Breast epithelium (tissue), 4 donors: ENCODE measurements at regions not wholly inside any gene's neighbourhood (a gene's known extent, or its start where the extent isn't known, plus 50 kb on each side); places are given as distances from the start of the nearest gene placed in this dataset.

Experiments
- DNase-seq, 2 donors: peaks; one replicate each; pipeline ENCODE4 v3.0.0-alpha.2; 2019; ENCODE audit warnings: low spot score in 2 of 2
- H3K27ac ChIP-seq, 2 donors: fragments of 200-600 bp; sonication (generic) in 1 of 2; one replicate each; pipeline ENCODE4 v1.5.1; 2016 to 2019; ENCODE audit warnings: mild to moderate bottlenecking in 1 of 2
- H3K27me3 ChIP-seq, 2 donors: fragments of 200-600 bp; sonication (generic) in 1 of 2; one replicate each; pipeline versions ENCODE4 v1.5.1 to v1.6.0; 2017 to 2019; ENCODE audit warnings: control low read depth in 1 of 2, mild to moderate bottlenecking in 1 of 2
- H3K36me3 ChIP-seq: fragments of 200-600 bp; one replicate; pipeline ENCODE4 v1.5.1; 2019
- H3K4me1 ChIP-seq, 2 donors: fragments of 200-600 bp; sonication (generic); one replicate each; pipeline ENCODE4 v1.5.1; 2016 to 2019; ENCODE audit warnings: control low read depth in 1 of 2
- H3K4me3 ChIP-seq, 3 donors: fragments of 200-600 bp; sonication (generic); 1 replicate in 2 of 3; 2 replicates in 1 of 3; pipeline ENCODE4 v1.5.1; 2016 to 2019; ENCODE audit warnings: mild to moderate bottlenecking in 3 of 3, moderate library complexity in 2 of 3
- H3K9me3 ChIP-seq, 2 donors: fragments of 200-600 bp; sonication (generic) in 1 of 2; one replicate each; pipeline ENCODE4 v1.5.1; 2016 to 2019; ENCODE audit warnings: control low read depth in 1 of 2
- POLR2A ChIP-seq: fragments of 450-650 bp; IDR thresholded peaks from one replicate; pipeline ENCODE4 v1.6.1; 2016; ENCODE audit warnings: antibody characterized with exemption, mild to moderate bottlenecking, moderate library complexity
- POLR2AphosphoS5 ChIP-seq, 3 donors: sonication (generic); formaldehyde crosslinking; IDR thresholded peaks; one replicate each; pipeline ENCODE4 v1.6.1; 2017; ENCODE audit warnings: antibody characterized with exemption in 3 of 3
- intact Hi-C: fragments of 100-400 bp; cut with DNase I; formaldehyde crosslinking; loops from one replicate; pipeline ENCODE4 v1.15.1; 2023; ENCODE audit warnings: low total_unique reads
- TF ChIP-seq, protein P1 (sequence below), 3 donors: fragments of 450-650 bp; IDR thresholded peaks; one replicate each; pipeline ENCODE4 v1.5.1; 2016 to 2017; ENCODE audit warnings: antibody characterized with exemption in 3 of 3, mild to moderate bottlenecking in 3 of 3, moderate library complexity in 3 of 3

DNA sequence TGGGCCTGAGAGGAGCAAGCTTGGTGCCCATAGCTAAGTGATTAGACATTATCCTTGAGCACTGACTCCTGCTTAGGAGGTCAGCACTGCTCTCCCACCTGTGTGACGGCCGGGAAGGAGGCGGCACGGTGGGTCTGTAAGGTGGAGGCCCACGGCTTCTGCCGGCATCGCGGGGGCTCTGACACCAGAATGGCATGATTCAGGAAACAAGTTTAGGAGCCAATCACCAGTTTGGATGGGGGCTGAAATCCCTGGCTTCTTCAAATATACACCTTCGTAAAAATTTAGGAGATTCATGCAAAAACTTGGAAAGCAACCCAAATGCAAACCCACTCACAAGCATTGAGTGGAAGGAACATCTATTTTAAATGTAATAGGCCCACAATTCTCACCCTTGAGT, 307.3 kb upstream of the TSHZ3 start:
- no peak for TF ChIP-seq POLR2AphosphoS5 (IDR thresholded peaks at IDR 0.05)
- TF ChIP-seq, protein P1, sequence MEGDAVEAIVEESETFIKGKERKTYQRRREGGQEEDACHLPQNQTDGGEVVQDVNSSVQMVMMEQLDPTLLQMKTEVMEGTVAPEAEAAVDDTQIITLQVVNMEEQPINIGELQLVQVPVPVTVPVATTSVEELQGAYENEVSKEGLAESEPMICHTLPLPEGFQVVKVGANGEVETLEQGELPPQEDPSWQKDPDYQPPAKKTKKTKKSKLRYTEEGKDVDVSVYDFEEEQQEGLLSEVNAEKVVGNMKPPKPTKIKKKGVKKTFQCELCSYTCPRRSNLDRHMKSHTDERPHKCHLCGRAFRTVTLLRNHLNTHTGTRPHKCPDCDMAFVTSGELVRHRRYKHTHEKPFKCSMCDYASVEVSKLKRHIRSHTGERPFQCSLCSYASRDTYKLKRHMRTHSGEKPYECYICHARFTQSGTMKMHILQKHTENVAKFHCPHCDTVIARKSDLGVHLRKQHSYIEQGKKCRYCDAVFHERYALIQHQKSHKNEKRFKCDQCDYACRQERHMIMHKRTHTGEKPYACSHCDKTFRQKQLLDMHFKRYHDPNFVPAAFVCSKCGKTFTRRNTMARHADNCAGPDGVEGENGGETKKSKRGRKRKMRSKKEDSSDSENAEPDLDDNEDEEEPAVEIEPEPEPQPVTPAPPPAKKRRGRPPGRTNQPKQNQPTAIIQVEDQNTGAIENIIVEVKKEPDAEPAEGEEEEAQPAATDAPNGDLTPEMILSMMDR (IDR thresholded peaks at IDR 0.05) = no peak
- no peak for TF ChIP-seq POLR2A
- Histone ChIP-seq H3K4me1 (no peaks in the 10 kb centered on the region), H3K27me3 (no peaks in the 10 kb centered on the region), H3K27ac (no peak overlapping the region), H3K9me3 (no peaks in the 10 kb centered on the region), H3K36me3 (no peaks in the 10 kb centered on the region), H3K4me3 (no peak overlapping the region)
- no peak for DNase-seq
- intact Hi-C loops = no loop called here

- TF ChIP-seq, protein P1 (IDR thresholded peaks at IDR 0.05) = no peak
- TF ChIP-seq POLR2AphosphoS5 (IDR thresholded peaks at IDR 0.05) = no peak
- no peak for TF ChIP-seq POLR2A
- Histone ChIP-seq H3K9me3 (no peaks in the 10 kb centered on the region), H3K4me3 (no peak overlapping the region), H3K27ac (no peak overlapping the region), H3K4me1 (no peaks in the 10 kb centered on the region), H3K27me3 (no peaks in the 10 kb centered on the region), H3K36me3 (no peaks in the 10 kb centered on the region)
- intact Hi-C loops = no loop called here
- no peak for DNase-seq
Observed at GRCh38 chr19:31658993-31659896, 310.0 kb upstream of the TSHZ3 start.

- intact Hi-C loops = no loop called here
- Histone ChIP-seq H3K27ac (no peak overlapping the region), H3K9me3 (no peaks in the 10 kb centered on the region), H3K27me3 (no peaks in the 10 kb centered on the region), H3K36me3 (no peaks in the 10 kb centered on the region), H3K4me3 (no peak overlapping the region), H3K4me1 (no peaks in the 10 kb centered on the region)
- TF ChIP-seq, protein P1 (IDR thresholded peaks at IDR 0.05) = no peak
- TF ChIP-seq POLR2AphosphoS5 (IDR thresholded peaks at IDR 0.05) = no peak
- TF ChIP-seq POLR2A = no peak
- DNase-seq = no peak
Observed at GRCh38 chr19:31659897-31660210, 310.6 kb upstream of the TSHZ3 start.

DNA sequence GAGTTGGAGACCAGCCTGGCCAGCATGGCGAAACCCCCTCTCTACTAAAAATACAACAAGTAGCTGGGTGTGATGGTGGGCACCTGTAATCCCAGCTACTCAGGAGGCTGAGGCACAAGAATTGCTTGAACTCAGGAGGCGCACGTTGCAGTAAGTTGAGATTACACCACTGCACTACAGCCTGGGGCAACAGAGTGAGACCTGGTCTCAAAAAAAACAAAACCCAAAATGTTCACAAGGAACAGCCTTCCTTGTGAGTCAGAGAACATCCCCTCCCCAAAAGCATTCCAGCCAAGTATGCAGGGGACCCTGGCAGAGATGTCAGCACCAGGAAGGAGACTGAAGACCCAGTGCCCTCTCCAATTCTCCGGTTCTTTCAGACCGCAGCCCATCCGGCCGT, 314.9 kb upstream of the TSHZ3 start:
- no peak overlapping the region for H3K27ac ChIP-seq
- no peaks in the 10 kb centered on the region for H3K36me3 ChIP-seq
- no peaks in the 10 kb centered on the region for H3K9me3 ChIP-seq
- no peak for DNase-seq
- intact Hi-C loops = no loop called here
- H3K4me1 ChIP-seq = no peaks in the 10 kb centered on the region
- no peak overlapping the region for H3K4me3 ChIP-seq
- H3K27me3 ChIP-seq = no peaks in the 10 kb centered on the region
- TF ChIP-seq POLR2AphosphoS5 (IDR thresholded peaks at IDR 0.05) (no peak), POLR2A (no peak)
- TF ChIP-seq, protein P1 (IDR thresholded peaks at IDR 0.05) = no peak

GRCh38 chr19:31664997-31665396, 315.8 kb upstream of the TSHZ3 start:
- intact Hi-C loops = no loop called here
- no peak overlapping the region for H3K4me3 ChIP-seq
- no peak overlapping the region for H3K27ac ChIP-seq
- no peaks in the 10 kb centered on the region for H3K4me1 ChIP-seq
- no peaks in the 10 kb centered on the region for H3K9me3 ChIP-seq
- no peak for DNase-seq
- TF ChIP-seq, protein P1 (IDR thresholded peaks at IDR 0.05) = no peak
- TF ChIP-seq POLR2A = no peak
- no peak for TF ChIP-seq POLR2AphosphoS5 (IDR thresholded peaks at IDR 0.05)
- no peaks in the 10 kb centered on the region for H3K36me3 ChIP-seq
- no peaks in the 10 kb centered on the region for H3K27me3 ChIP-seq
